H9 (cell line): ENCODE measurements at regions not wholly inside any gene's neighbourhood (a gene's known extent, or its start where the extent isn't known, plus 50 kb on each side); places are given as distances from the start of the nearest gene placed in this dataset.

Experiments used
- DNase-seq: peaks from one replicate; pipeline ENCODE4 v3.0.0-alpha.2; 2017
- H2AFZ ChIP-seq: one replicate; pipeline ENCODE4 v1.6.1; 2013; ENCODE audit warnings: mild to moderate bottlenecking, low read length, control low read depth, moderate library complexity
- H2AK5ac ChIP-seq: 2 replicates; pipeline ENCODE4 v1.6.1; 2013; ENCODE audit warnings: low read length, control low read depth, mixed read lengths; ENCODE audit not compliant: insufficient read length
- H2BK120ac ChIP-seq: one replicate; pipeline ENCODE4 v1.6.1; 2013; ENCODE audit warnings: low read depth, mild to moderate bottlenecking, low read length, control low read depth, inconsistent platforms; ENCODE audit not compliant: poor library complexity, severe bottlenecking
- H2BK12ac ChIP-seq: 2 replicates; pipeline ENCODE4 v1.6.1; 2013; ENCODE audit warnings: low read length, control low read depth, mixed read lengths, low read depth; ENCODE audit not compliant: insufficient read length
- H2BK15ac ChIP-seq: 2 replicates; pipeline ENCODE4 v1.6.1; 2013; ENCODE audit warnings: low read depth, low read length, control low read depth
- H2BK20ac ChIP-seq: one replicate; pipeline ENCODE4 v1.6.1; 2013; ENCODE audit warnings: low read depth, mild to moderate bottlenecking, low read length, control low read depth, inconsistent platforms; ENCODE audit not compliant: poor library complexity, severe bottlenecking
- H2BK5ac ChIP-seq: 2 replicates; pipeline ENCODE4 v1.6.1; 2013; ENCODE audit warnings: low read length, control low read depth, mixed read lengths; ENCODE audit not compliant: insufficient read length
- H3K14ac ChIP-seq: 2 replicates; pipeline ENCODE4 v1.6.1; 2013; ENCODE audit warnings: low read length, control low read depth; ENCODE audit not compliant: insufficient read depth
- H3K18ac ChIP-seq: 2 replicates; pipeline ENCODE4 v1.6.1; 2013; ENCODE audit warnings: low read depth, mild to moderate bottlenecking, mixed read lengths, low read length, control low read depth; ENCODE audit not compliant: insufficient read length
- H3K23ac ChIP-seq: 2 replicates; pipeline ENCODE4 v1.6.1; 2013; ENCODE audit warnings: low read length, control low read depth, mixed read lengths, low read depth; ENCODE audit not compliant: insufficient read length
- H3K23me2 ChIP-seq: 2 replicates; pipeline ENCODE4 v1.6.1; 2013; ENCODE audit warnings: low read depth, mild to moderate bottlenecking, mixed read lengths, low read length, control low read depth; ENCODE audit not compliant: insufficient read length, poor library complexity, severe bottlenecking
- H3K27ac ChIP-seq: 2 replicates; pipeline ENCODE4 v1.5.1; 2013; ENCODE audit warnings: low read length, control low read depth, mixed read lengths, low read depth; ENCODE audit not compliant: insufficient read length
- H3K27me3 ChIP-seq: 2 replicates; pipeline ENCODE4 v1.6.1; 2013; ENCODE audit warnings: low read length, control low read depth, inconsistent platforms; ENCODE audit not compliant: insufficient read depth
- H3K4ac ChIP-seq: 2 replicates; pipeline ENCODE4 v1.6.1; 2013; ENCODE audit warnings: low read depth, mild to moderate bottlenecking, control low read depth, inconsistent platforms, low read length, moderate library complexity
- H3K4me1 ChIP-seq: 2 replicates; pipeline ENCODE4 v1.6.1; 2013; ENCODE audit warnings: low read length, control low read depth, inconsistent platforms; ENCODE audit not compliant: insufficient read depth
- H3K4me2 ChIP-seq: 2 replicates; pipeline ENCODE4 v1.6.1; 2013; ENCODE audit warnings: low read length, control low read depth, mixed read lengths; ENCODE audit not compliant: insufficient read length, insufficient read depth
- H3K56ac ChIP-seq: 2 replicates; pipeline ENCODE4 v1.6.1; 2013; ENCODE audit warnings: low read depth, mild to moderate bottlenecking, mixed read lengths, low read length, control low read depth; ENCODE audit not compliant: insufficient read length
- H3K79me1 ChIP-seq: 2 replicates; pipeline ENCODE4 v1.6.1; 2013; ENCODE audit warnings: low read depth, mild to moderate bottlenecking, moderate library complexity, low read length, control low read depth, inconsistent platforms; ENCODE audit not compliant: insufficient read depth, poor library complexity, severe bottlenecking
- H3K79me2 ChIP-seq: 2 replicates; pipeline ENCODE4 v1.6.1; 2013; ENCODE audit warnings: low read length, control low read depth, inconsistent platforms; ENCODE audit not compliant: insufficient read depth
- H3K9ac ChIP-seq: 2 replicates; pipeline ENCODE4 v1.6.1; 2013; ENCODE audit warnings: low read length, control low read depth, mixed read lengths; ENCODE audit not compliant: insufficient read length; ENCODE audit errors: extremely low read depth
- H3K9me3 ChIP-seq: one replicate; pipeline ENCODE4 v1.6.1; 2013; ENCODE audit warnings: low read depth, low read length, inconsistent platforms; ENCODE audit not compliant: control insufficient read depth
- H3T11ph ChIP-seq: one replicate; pipeline ENCODE4 v1.6.1; 2013; ENCODE audit warnings: mild to moderate bottlenecking, low read length, control low read depth, inconsistent platforms
- H4K20me1 ChIP-seq: one replicate; pipeline ENCODE4 v1.6.1; 2013; ENCODE audit not compliant: control insufficient read depth, insufficient read length, insufficient read depth
- H4K5ac ChIP-seq: 2 replicates; pipeline ENCODE4 v1.6.1; 2013; ENCODE audit warnings: low read depth, mild to moderate bottlenecking, mixed read lengths, low read length, control low read depth; ENCODE audit not compliant: insufficient read length
- H4K8ac ChIP-seq: replicated peaks from 2 replicates; pipeline ENCODE4 v1.6.1; 2013; ENCODE audit warnings: low read length, control low read depth, mixed read lengths, low read depth; ENCODE audit not compliant: insufficient read length
- H4K91ac ChIP-seq: 2 replicates; pipeline ENCODE4 v1.6.1; 2013; ENCODE audit warnings: low read depth, mild to moderate bottlenecking, moderate library complexity, mixed read lengths, low read length, control low read depth; ENCODE audit not compliant: insufficient read length
- H3K27ac Mint-ChIP-seq, 3 experiments: 2 replicates in 2 of 3; 3 replicates in 1 of 3; pipeline ENCODE4 v1.8.0; 2020 to 2021; ENCODE audit warnings: mixed read lengths in 3 of 3, mild to moderate bottlenecking in 1 of 3, moderate library complexity in 1 of 3
- H3K27me3 Mint-ChIP-seq: 2 replicates; pipeline ENCODE4 v1.8.0; 2021; ENCODE audit warnings: low read depth, mild to moderate bottlenecking, moderate library complexity, mixed read lengths
- H3K36me3 Mint-ChIP-seq, 3 experiments: 2 replicates in 2 of 3; 3 replicates in 1 of 3; pipeline ENCODE4 v1.8.0; 2020 to 2021; ENCODE audit warnings: low read depth in 3 of 3, mixed read lengths in 3 of 3; ENCODE audit not compliant: insufficient read depth in 1 of 3
- H3K4me1 Mint-ChIP-seq, 2 experiments: 2 replicates each; pipeline ENCODE4 v1.8.0; 2020; ENCODE audit warnings: mixed read lengths in 2 of 2
- H3K4me3 Mint-ChIP-seq, 2 experiments: 2 replicates in 1 of 2; 3 replicates in 1 of 2; pipeline ENCODE4 v1.8.0; 2020 to 2021; ENCODE audit warnings: mild to moderate bottlenecking in 2 of 2, mixed read lengths in 2 of 2, moderate library complexity in 1 of 2
- H3K9me3 Mint-ChIP-seq, 2 experiments: 2 replicates in 1 of 2; 3 replicates in 1 of 2; pipeline ENCODE4 v1.8.0; 2020; ENCODE audit warnings: mild to moderate bottlenecking in 2 of 2, mixed read lengths in 2 of 2, moderate library complexity in 1 of 2
- CTCF ChIP-seq: fragments of 200-600 bp; sonication (generic); conservative IDR thresholded peaks from 3 replicates; pipeline ENCODE4 v1.8.0; 2021; ENCODE audit warnings: antibody characterized with exemption, mild to moderate bottlenecking
- WGBS: extraction: QIAGEN DNeasy Blood & Tissue Kit; methylation state at CpG from one replicate; pipeline ENCODE4 v1.1.7; 2013; ENCODE audit warnings: missing lambda C conversion rate, low lambda C conversion rate, mixed read lengths; ENCODE audit not compliant: insufficient read length; ENCODE audit errors: extremely low coverage; 5-methylcytosine and 5-hydroxymethylcytosine counted together

DNA sequence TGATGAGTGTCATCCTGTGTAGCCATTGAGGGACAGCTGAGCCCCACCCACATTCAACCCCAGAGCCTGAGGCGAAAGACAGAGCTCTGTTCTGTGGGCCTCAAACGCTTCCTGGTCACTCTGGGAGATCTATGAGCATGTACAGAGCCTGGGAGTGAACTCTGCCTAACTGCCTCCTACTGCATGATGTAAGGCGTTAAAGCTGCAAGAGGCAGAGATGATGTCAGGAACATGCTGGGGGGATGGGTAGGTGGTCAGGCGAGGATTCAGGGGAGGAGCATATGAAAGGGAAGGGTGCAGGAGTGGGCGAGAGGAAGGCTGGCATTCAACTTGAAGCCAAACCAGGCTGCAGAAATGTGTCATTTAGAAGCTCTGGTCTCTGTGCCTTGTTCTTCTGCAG lies 181.0 kb downstream of the TFCP2L1 start:
- WGBS, result no CpG with 5 or more reads among the region's 5 CpGs
- H2AFZ ChIP-seq, result no peak overlapping the region

More for the DNA sequence above, 181.0 kb downstream of the TFCP2L1 start:
- Mint-ChIP-seq H3K36me3 (no peaks in the 10 kb centered on the region), H3K4me3 (no peak overlapping the region), H3K27me3 (peaks cover 16% of the 10 kb centered on the region), H3K9me3 (no peaks in the 10 kb centered on the region), H3K4me1 (peaks cover 4 to 15% of the 10 kb centered on the region in 2 experiments), H3K27ac (no peak overlapping the region)
- no peak overlapping the region for H4K8ac ChIP-seq
- H4K91ac ChIP-seq, result no peak overlapping the region
- no peak for TF ChIP-seq CTCF
- H3K4me1 ChIP-seq, result peaks cover 4% of the 10 kb centered on the region; the same call in 1 of the 2 replicates
- H2BK5ac ChIP-seq, result no peak overlapping the region
- H3T11ph ChIP-seq, result no peak overlapping the region
- H3K9me3 ChIP-seq, result no peaks in the 10 kb centered on the region
- H2BK120ac ChIP-seq, result no peak overlapping the region
- H4K5ac ChIP-seq, result no peak overlapping the region
- H3K79me2 ChIP-seq, result no peaks in the 10 kb centered on the region
- no peak overlapping the region for H2AK5ac ChIP-seq
- H3K4ac ChIP-seq, result no peak overlapping the region
- no peak overlapping the region for H3K9ac ChIP-seq
- H3K23me2 ChIP-seq, result no peaks in the 10 kb centered on the region
- no peak overlapping the region for H3K27ac ChIP-seq
- no peak overlapping the region for H2BK20ac ChIP-seq
- H3K14ac ChIP-seq, result no peak overlapping the region; the same call in 1 of the 2 replicates
- no peak for DNase-seq
- H4K20me1 ChIP-seq, result no peaks in the 10 kb centered on the region
- no peaks in the 10 kb centered on the region for H3K27me3 ChIP-seq
- no peak overlapping the region for H3K23ac ChIP-seq
- no peak overlapping the region for H3K56ac ChIP-seq
- H2BK15ac ChIP-seq, result no peak overlapping the region
- H2BK12ac ChIP-seq, result no peak overlapping the region
- H3K4me2 ChIP-seq, result no peak overlapping the region
- no peak overlapping the region for H3K18ac ChIP-seq
- H3K79me1 ChIP-seq, result no peaks in the 10 kb centered on the region
